Hepatocyte (in vitro differentiated cells): ENCODE measurements at regions not wholly inside any gene's neighbourhood (a gene's known extent, or its start where the extent isn't known, plus 50 kb on each side); places are given as distances from the start of the nearest gene placed in this dataset.

Experiments
- CTCF ChIP-seq: fragments of 200-600 bp; sonication (generic); IDR thresholded peaks from 2 replicates; pipeline ENCODE4 v1.5.1; 2016; ENCODE audit warnings: antibody characterized with exemption, mild to moderate bottlenecking; ENCODE audit not compliant: poor library complexity
- EZH2 ChIP-seq: fragments of 200-600 bp; sonication (generic); IDR thresholded peaks from 2 replicates; pipeline ENCODE4 v1.6.1; 2016; ENCODE audit warnings: antibody characterized with exemption, mild to moderate bottlenecking, borderline replicate concordance
- EZH2phosphoT487 ChIP-seq: fragments of 200-600 bp; sonication (generic); IDR thresholded peaks from one replicate; pipeline ENCODE4 v1.6.1; 2018; ENCODE audit warnings: antibody characterized with exemption, mild to moderate bottlenecking, low read depth, moderate library complexity; ENCODE audit not compliant: unreplicated experiment, severe bottlenecking

- TF ChIP-seq EZH2, result no peak
- no peak for TF ChIP-seq CTCF
- no peak for TF ChIP-seq EZH2phosphoT487
These were observed 198.6 kb downstream of the RNF152 start for GRCh38 chr18:61694236-61694635.
